HCT116 (cell line): ENCODE measurements at regions not wholly inside any gene's neighbourhood (a gene's known extent, or its start where the extent isn't known, plus 50 kb on each side); places are given as distances from the start of the nearest gene placed in this dataset.

Experiments
- ATAC-seq: fragments of 200-7000 bp; cut with Tn5 transposase; 2 replicates; pipeline ENCODE4 v1.9.1; 2020; ENCODE audit warnings: mild to moderate bottlenecking, moderate library complexity
- BruUV-seq: library from RNA; stranded (reverse); fragments of 400-500 nt; replicated peaks from 2 replicates; lab custom pipeline; 2021; lab: Mats Ljungman, UMichigan
- CTCF ChIA-PET: fragments of 300-600 bp; sonication (Branson Sonifier 250); formaldehyde crosslinking; loops from one replicate; lab custom pipeline; 2021; ENCODE audit warnings: antibody characterized with exemption; lab: Charles Lee
- POLR2A ChIA-PET: fragments of 300-600, 350-600 bp; sonication (Branson Sonifier 250); formaldehyde crosslinking; loops from one replicate; lab custom pipeline; 2021; ENCODE audit warnings: antibody characterized with exemption; lab: Charles Lee
- RAD21 ChIA-PET, 2 experiments: fragments of 300-600 bp; sonication (Branson Sonifier 250); formaldehyde crosslinking; loops; one replicate each; lab custom pipeline; 2023; ENCODE audit warnings: low total read pairs in 2 of 2; ENCODE audit not compliant: uncharacterized antibody in 2 of 2, unreplicated experiment in 2 of 2, low non-redundant PET in 1 of 2; lab: Charles Lee
- DNase-seq: peaks from one replicate; pipeline ENCODE4 v3.0.0-alpha.2; 2010; ENCODE audit warnings: low read depth, low spot score
- H2AFZ ChIP-seq: fragments of 200-600 bp; shearing (Covaris generic), sonication (generic); 2 replicates; pipeline ENCODE4 v1.6.1; 2017; ENCODE audit warnings: low read depth, mixed run types, mixed read lengths, antibody characterized with exemption, low read length; ENCODE audit not compliant: poor library complexity, severe bottlenecking
- H3K27ac ChIP-seq: 2 replicates; pipeline ENCODE4 v1.5.1; 2012; ENCODE audit warnings: low read depth, low read length
- H3K27me3 ChIP-seq: fragments of 200-600 bp; sonication (generic); 2 replicates; pipeline ENCODE4 v1.6.1; 2016; ENCODE audit warnings: mixed run types, low read length, mixed read lengths; ENCODE audit not compliant: insufficient read depth
- H3K36me3 ChIP-seq, 2 experiments: fragments of 200-500 bp in 1 of 2; fragments of 200-600 bp in 1 of 2; sonication (Bioruptor generic) in 1 of 2; sonication (generic) in 1 of 2; 2 replicates each; pipeline versions ENCODE4 v1.5.1 to v1.6.1; 2014 to 2016; ENCODE audit warnings: low read length in 2 of 2, inconsistent platforms in 1 of 2, mixed read lengths in 1 of 2, mixed run types in 1 of 2; ENCODE audit not compliant: insufficient read depth in 2 of 2, control insufficient read depth in 1 of 2
- H3K4me1 ChIP-seq, 2 experiments: fragments of 200-600 bp in 1 of 2; sonication (generic) in 1 of 2; 2 replicates each; pipeline versions ENCODE4 v1.5.1 to v1.6.1; 2012 to 2017; ENCODE audit warnings: low read length in 2 of 2, inconsistent platforms in 1 of 2, mild to moderate bottlenecking in 1 of 2, mixed read lengths in 1 of 2, mixed run types in 1 of 2, moderate library complexity in 1 of 2; ENCODE audit not compliant: insufficient read depth in 2 of 2, control insufficient read depth in 1 of 2
- H3K4me2 ChIP-seq: fragments of 200-600 bp; sonication (generic); 2 replicates; pipeline ENCODE4 v1.6.1; 2017; ENCODE audit warnings: mixed run types, low read length, mixed read lengths
- H3K4me3 ChIP-seq, 2 experiments: fragments of 200-600 bp in 1 of 2; sonication (generic) in 1 of 2; replicated peaks in 1 of 2; 2 replicates each; pipeline ENCODE4 v1.5.1; 2011 to 2016; ENCODE audit warnings: low read length in 2 of 2, control low read depth in 1 of 2, low read depth in 1 of 2, mild to moderate bottlenecking in 1 of 2, mixed read lengths in 1 of 2, mixed run types in 1 of 2
- H3K79me2 ChIP-seq: fragments of 200-600 bp; sonication (generic); 2 replicates; pipeline ENCODE4 v1.6.1; 2017; ENCODE audit warnings: mild to moderate bottlenecking, mixed run types, low read length, moderate library complexity, mixed read lengths; ENCODE audit not compliant: insufficient read depth
- H3K9ac ChIP-seq: fragments of 200-600 bp; sonication (generic); 2 replicates; pipeline ENCODE4 v1.6.1; 2016; ENCODE audit warnings: low read length, mixed read lengths
- H3K9me2 ChIP-seq: fragments of 200-600 bp; sonication (generic), shearing (Covaris generic); 2 replicates; pipeline ENCODE4 v1.6.1; 2017; ENCODE audit warnings: mixed run types, mild to moderate bottlenecking, moderate library complexity; ENCODE audit not compliant: insufficient read depth
- H3K9me3 ChIP-seq, 2 experiments: fragments of 200-500 bp in 1 of 2; fragments of 200-600 bp in 1 of 2; sonication (Bioruptor generic) in 1 of 2; sonication (generic) in 1 of 2; 2 replicates each; pipeline ENCODE4 v1.6.1; 2014 to 2017; ENCODE audit warnings: low read length in 2 of 2, mixed read lengths in 2 of 2, inconsistent platforms in 1 of 2, low read depth in 1 of 2, mild to moderate bottlenecking in 1 of 2, mixed run types in 1 of 2, moderate library complexity in 1 of 2; ENCODE audit not compliant: control insufficient read depth in 1 of 2, insufficient read depth in 1 of 2
- H4K20me1 ChIP-seq: fragments of 200-600 bp; sonication (generic), shearing (Covaris generic); 2 replicates; pipeline ENCODE4 v1.6.1; 2017; ENCODE audit warnings: mixed run types, mild to moderate bottlenecking, moderate library complexity; ENCODE audit not compliant: insufficient read depth
- ATF3 ChIP-seq: IDR thresholded peaks from 2 replicates; pipeline ENCODE4 v1.6.1; 2012
- CBX3 ChIP-seq: IDR thresholded peaks from 2 replicates; pipeline ENCODE4 v1.6.1; 2012; ENCODE audit warnings: low read depth
- CEBPB ChIP-seq: IDR thresholded peaks from 2 replicates; pipeline ENCODE4 v1.6.1; 2012; ENCODE audit warnings: low read depth
- EGR1 ChIP-seq: IDR thresholded peaks from 2 replicates; pipeline ENCODE4 v1.6.1; 2012; ENCODE audit warnings: low read depth
- ELF1 ChIP-seq: IDR thresholded peaks from 2 replicates; pipeline ENCODE4 v1.6.1; 2012; ENCODE audit warnings: low read depth, borderline replicate concordance
- EZH2 ChIP-seq: fragments of 200-600 bp; sonication (generic); IDR thresholded peaks from 2 replicates; pipeline ENCODE4 v1.6.1; 2017; ENCODE audit warnings: antibody characterized with exemption, mixed run types
- EZH2phosphoT487 ChIP-seq: fragments of 200-600 bp; IDR thresholded peaks from 2 replicates; pipeline ENCODE4 v1.6.1; 2018; ENCODE audit warnings: antibody characterized with exemption, borderline replicate concordance
- FOSL1 ChIP-seq: IDR thresholded peaks from 2 replicates; pipeline ENCODE4 v1.6.1; 2012; ENCODE audit warnings: low read depth
- JUND ChIP-seq: IDR thresholded peaks from 2 replicates; pipeline ENCODE4 v1.6.1; 2012
- POLR2A ChIP-seq: IDR thresholded peaks from 2 replicates; pipeline ENCODE4 v1.7.0; 2011; ENCODE audit warnings: borderline replicate concordance; ENCODE audit not compliant: insufficient read depth, insufficient read length; ENCODE audit errors: extremely low read depth
- RAD21 ChIP-seq: IDR thresholded peaks from 2 replicates; pipeline ENCODE4 v1.6.1; 2012; ENCODE audit warnings: low read depth, mild to moderate bottlenecking
- REST ChIP-seq: IDR thresholded peaks from 2 replicates; pipeline ENCODE4 v1.6.1; 2012; ENCODE audit warnings: low read depth
- SIN3A ChIP-seq: IDR thresholded peaks from 2 replicates; pipeline ENCODE4 v1.6.1; 2012; ENCODE audit warnings: low read depth
- SRF ChIP-seq: IDR thresholded peaks from 2 replicates; pipeline ENCODE4 v1.6.1; 2012; ENCODE audit warnings: low read depth
- TCF7L2 ChIP-seq: IDR thresholded peaks from 2 replicates; pipeline ENCODE4 v1.7.0; 2011; ENCODE audit warnings: borderline replicate concordance, inconsistent platforms; ENCODE audit not compliant: insufficient read depth, insufficient read length; ENCODE audit errors: extremely low read depth
- YY1 ChIP-seq: IDR thresholded peaks from 2 replicates; pipeline ENCODE4 v1.6.1; 2011; ENCODE audit warnings: low read length, low read depth, moderate library complexity, mild to moderate bottlenecking; ENCODE audit not compliant: insufficient replicate concordance; ENCODE audit errors: extremely low read depth
- ZBTB33 ChIP-seq: IDR thresholded peaks from 2 replicates; pipeline ENCODE4 v1.6.1; 2011; ENCODE audit warnings: mild to moderate bottlenecking, low read length, moderate library complexity; ENCODE audit not compliant: insufficient replicate concordance; ENCODE audit errors: extremely low read depth
- ZNF274 ChIP-seq: fragments of 200-500 bp; sonication (Bioruptor generic); IDR thresholded peaks from 2 replicates; pipeline ENCODE4 v1.6.1; 2014; ENCODE audit warnings: mild to moderate bottlenecking, low read depth, low read length, inconsistent platforms
- intact Hi-C: fragments of 100-400 bp; cut with micrococcal nuclease; formaldehyde crosslinking; loops from 2 replicates; pipeline ENCODE4 v1.10.0; 2022

- Histone ChIP-seq H2AFZ (no peak overlapping the region), H3K27ac (no peak overlapping the region), H3K9ac (no peak overlapping the region), H3K4me3 (no peak overlapping the region), H3K9me3 (no peaks in the 10 kb centered on the region), H4K20me1 (no peaks in the 10 kb centered on the region), H3K27me3 (no peaks in the 10 kb centered on the region), H3K4me2 (no peak overlapping the region), H3K36me3 (no peaks in the 10 kb centered on the region), H3K9me2 (no peaks in the 10 kb centered on the region), H3K4me1 (no peaks in the 10 kb centered on the region), H3K79me2 (no peaks in the 10 kb centered on the region)
- TF ChIP-seq CEBPB = no peak
- no peak for TF ChIP-seq ZBTB33
- TF ChIP-seq CBX3 = no peak
- TF ChIP-seq REST = no peak
- no peak for TF ChIP-seq YY1
- TF ChIP-seq EGR1 = no peak
- TF ChIP-seq SIN3A = no peak
- no peak for TF ChIP-seq POLR2A
- TF ChIP-seq ATF3 = no peak
- TF ChIP-seq ZNF274 = no peak
- TF ChIP-seq RAD21 = no peak
- no peak for TF ChIP-seq SRF
- no peak for TF ChIP-seq JUND
- no peak for TF ChIP-seq EZH2
- no peak for TF ChIP-seq FOSL1
- TF ChIP-seq EZH2phosphoT487 = no peak
- no peak for TF ChIP-seq ELF1
- TF ChIP-seq TCF7L2 = no peak
- BruUV-seq = no TSS peak
- ATAC-seq = no peak
- DNase-seq = no peak
- intact Hi-C loops = no loop called here
- ChIA-PET CTCF (no interaction called here), RAD21 (no interaction called here), POLR2A (no interaction called here)
These were observed 339.4 kb upstream of the USP24 start for GRCh38 chr1:55554611-55555010.
